HG03159 (cell line): ENCODE measurements at regions not wholly inside any gene's neighbourhood (a gene's known extent, or its start where the extent isn't known, plus 50 kb on each side); places are given as distances from the start of the nearest gene placed in this dataset.

Source experiments
- ATAC-seq: cut with Tn5 transposase; IDR thresholded peaks from one replicate; pipeline ENCODE4 v1.9.1; 2021; ENCODE audit warnings: mild to moderate bottlenecking, moderate library complexity; ENCODE audit not compliant: unreplicated experiment

DNA sequence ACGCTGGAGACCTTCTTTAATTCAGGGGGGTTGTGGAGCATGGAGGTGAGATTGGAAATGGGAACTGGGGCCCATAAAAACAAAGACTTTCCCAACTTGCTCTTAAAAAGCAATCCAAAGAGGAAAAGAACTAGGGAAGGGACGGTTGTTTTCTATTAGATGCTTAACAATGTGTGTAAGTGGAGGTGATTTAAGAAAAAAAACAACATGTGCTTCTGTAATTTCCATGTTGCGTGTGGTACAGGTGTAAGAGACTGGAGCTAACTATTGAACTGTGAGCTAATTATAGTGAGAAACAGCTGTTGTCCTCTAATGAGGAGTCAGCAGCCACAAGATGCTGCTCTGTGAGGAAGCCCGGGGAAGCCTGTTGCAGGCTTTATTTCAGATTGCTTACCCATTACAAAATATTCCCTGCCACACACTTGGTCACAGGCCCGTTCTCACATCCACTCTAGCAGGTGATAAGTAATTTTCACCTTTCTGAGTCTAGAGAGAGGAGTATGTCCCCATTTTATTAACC is 280.6 kb upstream of the PARD3B start:
- no peak for ATAC-seq

GRCh38 chr2:204265681-204266181 is 279.5 kb upstream of the PARD3B start:
- ATAC-seq: no peak

DNA sequence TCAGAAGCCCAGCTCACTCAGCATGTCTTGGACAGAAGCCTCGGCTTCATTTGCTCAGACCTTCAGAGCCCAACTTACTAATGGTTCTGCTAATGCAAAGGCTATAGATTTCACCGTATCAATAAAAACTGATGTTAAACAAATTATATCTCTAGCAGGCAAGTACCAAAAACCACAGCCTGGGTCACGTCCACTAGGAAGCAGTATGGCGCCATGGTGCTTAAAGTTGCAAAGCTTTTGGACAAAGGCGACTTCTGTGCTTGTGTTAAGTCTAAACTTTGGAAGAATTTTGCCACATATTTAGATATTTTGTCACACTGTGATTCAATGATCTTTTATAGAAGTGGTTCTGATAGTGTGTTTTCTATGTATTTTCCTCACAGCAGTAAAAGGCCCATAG is 276.8 kb upstream of the PARD3B start:
- no peak for ATAC-seq

DNA sequence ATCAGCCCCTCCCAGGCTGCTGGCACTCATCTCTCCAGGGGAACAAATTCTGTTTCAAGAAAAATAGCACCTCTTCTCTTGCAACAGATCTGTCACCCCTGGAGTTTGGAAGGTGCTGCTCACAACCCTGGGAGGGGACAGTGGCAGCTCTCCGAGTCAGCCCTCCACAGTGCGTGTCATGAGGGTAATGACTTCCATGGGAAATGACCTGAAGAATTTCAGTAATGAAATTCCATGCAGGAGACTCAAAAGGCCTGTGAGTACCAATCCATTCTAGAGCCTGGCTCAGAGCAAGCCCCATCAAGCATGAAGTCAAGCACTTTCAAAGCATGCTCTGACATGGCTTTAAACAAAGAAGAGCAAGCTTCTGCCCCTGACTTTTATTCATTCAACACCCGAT is 276.3 kb upstream of the PARD3B start:
- ATAC-seq: no peak

DNA sequence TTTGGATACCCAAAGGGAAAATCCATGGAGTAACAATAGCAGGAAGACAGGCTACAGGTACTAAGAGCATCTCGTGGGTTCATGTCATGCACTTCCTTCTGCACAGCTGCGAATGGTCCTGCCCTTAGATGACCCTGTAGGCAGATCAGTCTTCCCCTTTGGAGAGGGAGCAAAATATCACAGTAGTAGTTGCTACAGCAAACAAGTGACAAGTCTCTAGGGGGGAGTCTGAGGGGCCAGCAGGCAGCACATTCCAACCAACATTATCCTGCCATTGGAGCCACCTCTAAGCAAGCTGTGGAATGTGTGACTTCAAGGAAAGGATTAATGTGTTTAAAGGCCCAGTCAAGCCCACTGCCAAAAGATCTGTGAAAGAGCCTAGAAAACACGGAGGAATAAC is 273.2 kb upstream of the PARD3B start:
- ATAC-seq: no peak

- no peak for ATAC-seq
Observed at GRCh38 chr2:204272610-204273287, 272.5 kb upstream of the PARD3B start.

- no peak for ATAC-seq
Observed at GRCh38 chr2:204274429-204274828, 270.8 kb upstream of the PARD3B start.

GRCh38 chr2:204274991-204275390 is 270.3 kb upstream of the PARD3B start:
- no peak for ATAC-seq

- ATAC-seq: no peak
Observed at GRCh38 chr2:204277226-204277625, 268.0 kb upstream of the PARD3B start.

- no peak for ATAC-seq
Observed at GRCh38 chr2:204278454-204278853, 266.8 kb upstream of the PARD3B start.

GRCh38 chr2:204279819-204280218 is 265.5 kb upstream of the PARD3B start:
- no peak for ATAC-seq

DNA sequence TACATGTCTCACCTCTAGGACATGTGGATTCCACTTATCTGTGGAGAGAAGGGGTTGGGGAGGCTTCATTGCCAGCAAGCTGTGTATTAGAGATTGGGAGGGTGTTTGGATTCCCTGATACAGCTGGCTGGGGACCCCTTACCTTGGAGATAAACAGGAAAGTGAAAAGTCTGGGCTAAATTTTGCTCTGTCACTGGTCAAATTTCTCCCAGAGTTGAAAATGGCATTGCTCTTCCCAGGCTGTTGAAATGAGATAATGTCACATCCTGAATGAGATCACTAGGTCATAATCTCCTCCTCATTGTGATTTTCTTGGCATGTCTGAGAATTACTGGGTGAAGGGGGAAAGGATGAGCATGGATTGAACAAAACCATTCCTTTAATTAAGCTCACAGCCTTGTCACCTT is 265.0 kb upstream of the PARD3B start:
- ATAC-seq: no peak

DNA sequence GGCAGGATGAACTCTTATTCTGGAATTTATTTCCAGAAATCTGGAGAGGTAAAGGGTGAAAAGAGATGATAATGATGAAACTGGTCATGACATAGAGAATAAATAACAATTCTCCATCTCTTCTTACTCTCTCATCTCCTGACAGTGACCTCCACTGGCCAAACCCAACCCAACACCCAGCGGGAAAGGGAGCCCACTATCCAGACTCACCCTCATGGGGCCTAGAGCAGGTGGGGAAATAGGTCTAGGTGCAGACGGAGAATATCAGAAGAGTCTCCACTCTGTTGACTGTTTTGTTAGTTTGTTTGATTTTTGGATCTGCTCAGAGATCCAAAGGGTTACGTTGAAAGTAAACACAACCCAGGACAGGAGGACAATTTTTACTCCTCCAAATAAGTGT is 263.2 kb upstream of the PARD3B start:
- no peak for ATAC-seq

- ATAC-seq: peak; percentile 67
Observed at GRCh38 chr2:204282525-204282924, 262.8 kb upstream of the PARD3B start.

DNA sequence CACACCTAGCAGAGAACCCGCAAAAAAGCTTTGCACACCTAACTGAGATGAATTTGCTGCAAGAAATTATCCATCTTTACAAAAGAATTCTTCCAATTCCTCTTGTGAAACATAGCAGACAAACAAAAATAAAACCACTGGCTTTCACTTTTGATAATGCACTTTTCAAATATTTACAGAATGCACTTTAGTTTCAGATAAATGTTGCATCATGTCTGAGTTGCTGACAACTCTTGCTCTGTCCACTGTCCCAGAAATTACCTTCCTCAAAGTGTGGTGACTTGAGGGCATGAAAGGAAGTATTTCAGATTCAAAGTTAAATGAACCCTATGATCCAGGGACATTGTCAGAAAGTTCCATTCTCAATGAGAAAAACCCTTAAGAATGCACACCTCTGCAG is 256.2 kb upstream of the PARD3B start:
- ATAC-seq: no peak

GRCh38 chr2:204292439-204292838 is 252.8 kb upstream of the PARD3B start:
- ATAC-seq: no peak

- ATAC-seq: no peak
Observed at GRCh38 chr2:204293884-204294747, 251.2 kb upstream of the PARD3B start.

DNA sequence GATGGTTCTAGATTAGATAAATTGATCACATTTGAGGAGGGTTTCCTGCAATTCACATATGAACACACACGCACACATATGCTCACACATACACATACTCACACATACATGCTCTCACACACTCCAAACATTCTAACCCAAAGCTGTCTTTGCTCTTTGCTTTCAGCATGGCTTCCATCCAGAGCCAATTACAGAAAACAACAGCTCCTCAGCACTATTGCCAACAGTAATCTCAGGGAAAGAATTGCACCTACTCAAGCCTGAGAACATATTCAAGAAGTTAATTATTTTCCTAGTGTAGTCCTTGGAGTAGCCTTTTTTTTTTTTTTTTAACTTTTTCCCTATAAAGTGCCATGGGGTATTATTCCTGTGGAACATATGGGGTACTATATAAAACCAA is 246.9 kb upstream of the PARD3B start:
- ATAC-seq: no peak

DNA sequence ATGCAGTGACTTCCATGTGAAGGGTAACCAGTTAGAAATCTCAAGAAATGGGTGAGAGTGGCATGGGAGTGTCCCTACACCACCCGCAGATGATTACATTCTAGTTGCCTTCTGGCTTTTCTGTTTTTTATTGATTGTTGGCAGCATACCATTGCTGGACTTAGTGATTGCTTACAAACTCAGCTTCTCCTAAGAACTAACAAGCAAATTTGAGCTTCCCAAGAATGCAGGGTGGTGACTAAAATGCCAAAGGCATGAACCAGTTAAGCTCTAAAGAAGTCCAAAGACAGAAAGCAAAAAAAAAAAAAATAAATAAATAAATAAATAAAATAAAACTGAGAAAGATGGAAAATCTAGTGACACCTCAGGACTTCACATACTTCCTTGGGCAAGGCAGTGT is 245.5 kb upstream of the PARD3B start:
- ATAC-seq: no peak

DNA sequence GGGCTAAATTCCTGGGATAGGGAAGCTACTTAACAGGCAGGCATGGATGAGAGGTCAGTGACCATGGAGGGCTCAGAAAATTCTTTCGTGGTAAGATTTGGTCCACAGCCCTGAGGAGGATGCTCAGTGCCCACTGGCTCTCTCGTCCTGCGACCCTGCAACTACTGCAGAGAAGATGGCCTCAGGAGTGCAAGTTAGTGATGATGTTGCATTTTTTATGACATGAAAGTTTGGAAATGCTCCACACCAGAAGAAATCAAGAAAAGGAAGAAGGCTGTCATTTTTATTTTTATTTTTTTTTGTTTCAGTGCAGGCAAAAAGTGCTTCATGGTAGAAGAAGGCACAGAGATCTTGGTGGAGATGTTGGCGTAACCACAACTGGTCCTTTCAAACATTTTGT is 238.6 kb upstream of the PARD3B start:
- no peak for ATAC-seq

DNA sequence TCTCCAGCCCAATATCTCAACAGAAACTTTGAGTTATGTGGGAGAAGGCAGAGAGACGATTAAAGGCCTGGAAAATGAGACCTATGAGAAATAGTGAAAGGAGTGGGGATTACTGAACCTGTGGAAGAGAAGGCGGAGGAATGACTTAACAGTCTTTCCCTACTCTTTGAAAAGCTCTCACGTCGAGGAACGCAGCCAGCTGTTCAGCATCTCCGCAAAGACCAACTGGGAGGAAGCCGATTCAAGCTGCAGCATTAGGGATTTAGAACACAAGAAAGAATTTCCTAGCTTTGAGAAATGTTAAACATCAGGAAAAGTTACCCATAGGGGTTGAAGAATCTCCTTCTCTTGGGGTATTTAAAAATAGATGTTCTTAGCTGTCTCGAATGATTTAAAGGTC is 233.2 kb upstream of the PARD3B start:
- no peak for ATAC-seq

DNA sequence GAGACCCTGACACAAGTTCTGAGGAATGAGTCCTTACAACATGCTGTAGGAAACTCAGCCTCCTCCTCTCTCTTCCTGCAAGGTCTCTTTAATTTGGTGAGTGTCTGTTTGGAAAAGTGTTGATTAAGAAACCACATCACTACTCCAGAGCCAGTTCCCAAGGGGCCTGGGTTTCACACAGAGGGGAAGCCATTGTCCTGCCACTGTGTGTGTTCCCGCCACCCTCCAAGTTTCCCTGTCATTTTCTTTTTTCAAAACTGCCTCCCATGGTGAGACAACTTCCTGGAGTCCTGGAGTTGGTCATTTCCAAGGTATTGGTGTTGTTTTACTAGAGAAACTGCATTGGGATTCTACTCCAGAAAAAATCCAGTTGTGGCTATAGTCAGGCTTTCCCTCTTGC is 232.0 kb upstream of the PARD3B start:
- no peak for ATAC-seq
